ENCODE measurements at regions not wholly inside any gene's neighbourhood (a gene's known extent, or its start where the extent isn't known, plus 50 kb on each side); places are given as distances from the start of the nearest gene placed in this dataset.

- Histone ChIP-seq H3K27me3 (no peaks in the 10 kb centered on the region), H3K9me3 (no peaks in the 10 kb centered on the region), H3K4me3 (no peak overlapping the region), H3K27ac (no peak overlapping the region), H3K4me1 (no peaks in the 10 kb centered on the region), H3K36me3 (no peaks in the 10 kb centered on the region)
- intact Hi-C loops (cut with DNase I), result no loop called here
- WGBS, 2 donors, result 79 to 89% methylated on average over 6 of the region's 6 CpGs
- no peak for ATAC-seq
- no peak for DNase-seq
- no peak for FAIRE-seq
- no peak for TF ChIP-seq CTCF (IDR thresholded peaks at IDR 0.05)
These were observed 163.9 kb upstream of the FRMD6 start for GRCh38 chr14:51487848-51488247.

GRCh38 chr14:51488569-51489220, 163.0 kb upstream of the FRMD6 start:
- intact Hi-C loops (cut with DNase I), result no loop called here
- no peak overlapping the region for H3K27ac ChIP-seq
- no peaks in the 10 kb centered on the region for H3K4me1 ChIP-seq
- DNase-seq (no peak), FAIRE-seq (no peak), ATAC-seq (no peak)
- no peaks in the 10 kb centered on the region for H3K27me3 ChIP-seq
- no peaks in the 10 kb centered on the region for H3K9me3 ChIP-seq
- H3K4me3 ChIP-seq, result no peak overlapping the region
- no peaks in the 10 kb centered on the region for H3K36me3 ChIP-seq
- TF ChIP-seq CTCF (IDR thresholded peaks at IDR 0.05), result no peak
- 79 to 91% methylated on average over 6 of the region's 6 CpGs for WGBS, 2 donors

GRCh38 chr14:51490205-51490604, 161.5 kb upstream of the FRMD6 start:
- Histone ChIP-seq H3K9me3 (no peaks in the 10 kb centered on the region), H3K27me3 (no peaks in the 10 kb centered on the region), H3K27ac (no peak overlapping the region), H3K4me3 (no peak overlapping the region), H3K36me3 (no peaks in the 10 kb centered on the region), H3K4me1 (no peaks in the 10 kb centered on the region)
- no peak for TF ChIP-seq CTCF (IDR thresholded peaks at IDR 0.05)
- FAIRE-seq (no peak), DNase-seq (no peak), ATAC-seq (no peak)
- intact Hi-C loops (cut with DNase I), result no loop called here
- WGBS, 2 donors, result 53 to 67% methylated on average over 3 of the region's 3 CpGs

GRCh38 chr14:51491036-51491545, 160.6 kb upstream of the FRMD6 start:
- Histone ChIP-seq H3K9me3 (no peaks in the 10 kb centered on the region), H3K4me1 (no peaks in the 10 kb centered on the region), H3K27ac (no peak overlapping the region), H3K36me3 (no peaks in the 10 kb centered on the region), H3K4me3 (no peak overlapping the region), H3K27me3 (no peaks in the 10 kb centered on the region)
- no peak for FAIRE-seq
- intact Hi-C loops (cut with DNase I), result no loop called here
- ATAC-seq, result no peak
- 77 to 79% methylated on average over 3 of the region's 3 CpGs for WGBS, 2 donors
- no peak for TF ChIP-seq CTCF (IDR thresholded peaks at IDR 0.05)
- DNase-seq, result no peak

GRCh38 chr14:51491776-51492175, 159.9 kb upstream of the FRMD6 start:
- no peak for ATAC-seq
- WGBS, 2 donors, result 59 to 69% methylated on average over 3 of the region's 3 CpGs
- FAIRE-seq, result no peak

More at GRCh38 chr14:51491776-51492175, 159.9 kb upstream of the FRMD6 start:
- intact Hi-C loops (cut with DNase I), result no loop called here
- H3K36me3 ChIP-seq, result no peaks in the 10 kb centered on the region
- H3K4me1 ChIP-seq, result no peaks in the 10 kb centered on the region
- DNase-seq, result no peak
- no peaks in the 10 kb centered on the region for H3K27me3 ChIP-seq
- no peaks in the 10 kb centered on the region for H3K9me3 ChIP-seq
- no peak overlapping the region for H3K4me3 ChIP-seq
- TF ChIP-seq CTCF (IDR thresholded peaks at IDR 0.05), result no peak
- no peak overlapping the region for H3K27ac ChIP-seq
